ENCODE measurements at regions not wholly inside any gene's neighbourhood (a gene's known extent, or its start where the extent isn't known, plus 50 kb on each side); places are given as distances from the start of the nearest gene placed in this dataset.

DNA sequence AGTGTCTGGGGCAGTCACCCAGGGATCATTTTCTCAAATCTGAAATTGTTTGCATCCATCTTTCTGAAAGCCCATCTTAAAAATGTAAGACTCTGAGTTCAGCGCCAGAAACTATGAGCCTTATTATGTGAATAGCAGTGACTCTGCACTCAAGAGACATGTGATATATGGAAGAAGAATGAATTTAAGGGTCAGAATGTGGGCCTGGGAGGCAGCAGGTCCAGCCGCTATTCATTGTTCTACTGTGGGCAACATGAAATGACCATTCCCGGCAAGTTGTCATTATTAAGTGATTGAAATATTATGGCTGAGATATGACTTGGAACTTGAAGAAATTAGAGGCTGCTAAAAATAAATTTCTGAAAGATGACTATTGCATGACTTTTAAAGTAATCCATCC, 228.6 kb upstream of the ARRDC4 start:
- DNase-seq: no peak
- H3K9me3 ChIP-seq: no peaks in the 10 kb centered on the region
- no peaks in the 10 kb centered on the region for H3K27me3 ChIP-seq
- H3K4me1 ChIP-seq: no peaks in the 10 kb centered on the region
- intact Hi-C loops (cut with DNase I; ENCODE audit: low total_unique reads): no loop called here
- TF ChIP-seq, protein P1, sequence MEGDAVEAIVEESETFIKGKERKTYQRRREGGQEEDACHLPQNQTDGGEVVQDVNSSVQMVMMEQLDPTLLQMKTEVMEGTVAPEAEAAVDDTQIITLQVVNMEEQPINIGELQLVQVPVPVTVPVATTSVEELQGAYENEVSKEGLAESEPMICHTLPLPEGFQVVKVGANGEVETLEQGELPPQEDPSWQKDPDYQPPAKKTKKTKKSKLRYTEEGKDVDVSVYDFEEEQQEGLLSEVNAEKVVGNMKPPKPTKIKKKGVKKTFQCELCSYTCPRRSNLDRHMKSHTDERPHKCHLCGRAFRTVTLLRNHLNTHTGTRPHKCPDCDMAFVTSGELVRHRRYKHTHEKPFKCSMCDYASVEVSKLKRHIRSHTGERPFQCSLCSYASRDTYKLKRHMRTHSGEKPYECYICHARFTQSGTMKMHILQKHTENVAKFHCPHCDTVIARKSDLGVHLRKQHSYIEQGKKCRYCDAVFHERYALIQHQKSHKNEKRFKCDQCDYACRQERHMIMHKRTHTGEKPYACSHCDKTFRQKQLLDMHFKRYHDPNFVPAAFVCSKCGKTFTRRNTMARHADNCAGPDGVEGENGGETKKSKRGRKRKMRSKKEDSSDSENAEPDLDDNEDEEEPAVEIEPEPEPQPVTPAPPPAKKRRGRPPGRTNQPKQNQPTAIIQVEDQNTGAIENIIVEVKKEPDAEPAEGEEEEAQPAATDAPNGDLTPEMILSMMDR (IDR thresholded peaks at IDR 0.05 in 4 of 5, conservative IDR thresholded peaks at IDR 0.05 in 1 of 5): no peak
- no peak for TF ChIP-seq POLR2A (IDR thresholded peaks at IDR 0.05)
- in situ Hi-C loops (cut with MboI; ENCODE audit: low sequenced_read_pairs in 4 of 4): no loop called here
- no peak overlapping the region for H3K27ac ChIP-seq
- no peak overlapping the region for H3K4me3 ChIP-seq
- no peaks in the 10 kb centered on the region for H3K36me3 ChIP-seq
- ATAC-seq: no peak

DNA sequence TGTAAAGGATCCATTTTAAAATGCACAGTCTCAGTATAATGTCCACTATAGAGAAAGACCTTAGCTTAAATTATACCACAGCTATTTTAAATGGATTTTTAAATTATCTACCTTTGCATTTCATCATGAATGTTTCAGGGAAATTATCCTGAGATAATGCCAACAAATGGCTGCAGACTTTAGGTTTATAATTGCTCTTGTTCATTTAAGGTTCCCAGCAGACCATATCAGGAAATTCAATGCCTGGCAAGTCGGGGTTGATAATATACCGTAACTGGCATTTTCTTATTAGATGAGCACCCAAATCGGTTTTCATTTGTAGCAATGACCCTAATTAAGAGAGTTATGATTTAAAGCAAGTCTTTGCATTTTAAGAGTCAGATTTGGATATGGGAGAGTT, 227.1 kb upstream of the ARRDC4 start:
- ATAC-seq (no peak), DNase-seq (no peak)
- TF ChIP-seq POLR2A (IDR thresholded peaks at IDR 0.05): no peak
- TF ChIP-seq, protein P1 (IDR thresholded peaks at IDR 0.05 in 4 of 5, conservative IDR thresholded peaks at IDR 0.05 in 1 of 5): no peak
- Histone ChIP-seq H3K36me3 (no peaks in the 10 kb centered on the region), H3K4me1 (no peaks in the 10 kb centered on the region), H3K27ac (no peak overlapping the region), H3K9me3 (no peaks in the 10 kb centered on the region), H3K27me3 (no peaks in the 10 kb centered on the region), H3K4me3 (no peak overlapping the region)
- in situ Hi-C loops (cut with MboI; ENCODE audit: low sequenced_read_pairs in 4 of 4): no loop called here
- intact Hi-C loops (cut with DNase I; ENCODE audit: low total_unique reads): no loop called here

DNA sequence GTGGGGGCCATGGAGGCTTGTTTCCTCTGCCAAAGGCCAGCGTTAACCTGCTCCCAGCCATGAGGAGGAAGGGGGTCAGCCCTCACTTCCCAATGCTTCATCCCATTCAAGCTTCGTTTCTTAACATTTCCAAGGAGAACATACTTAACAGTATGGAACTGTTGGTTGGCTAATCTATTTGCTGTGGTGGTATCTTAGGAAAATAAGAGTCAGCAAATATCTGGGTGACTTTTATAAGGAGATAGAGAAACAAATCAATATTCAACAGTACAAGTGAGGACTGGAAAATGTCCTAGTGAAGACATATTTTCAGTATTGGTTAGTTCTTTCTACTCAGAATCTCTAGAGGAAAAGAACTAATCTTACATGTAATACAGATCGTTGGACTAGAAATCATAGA, 223.8 kb upstream of the ARRDC4 start:
- intact Hi-C loops (cut with DNase I; ENCODE audit: low total_unique reads): no loop called here
- no peaks in the 10 kb centered on the region for H3K27me3 ChIP-seq
- no peaks in the 10 kb centered on the region for H3K36me3 ChIP-seq
- H3K4me3 ChIP-seq: no peak overlapping the region
- in situ Hi-C loops (cut with MboI; ENCODE audit: low sequenced_read_pairs in 4 of 4): no loop called here
- ATAC-seq (no peak), DNase-seq (no peak)
- no peaks in the 10 kb centered on the region for H3K9me3 ChIP-seq
- no peaks in the 10 kb centered on the region for H3K4me1 ChIP-seq
- H3K27ac ChIP-seq: no peak overlapping the region
- TF ChIP-seq, protein P1 (IDR thresholded peaks at IDR 0.05 in 4 of 5, conservative IDR thresholded peaks at IDR 0.05 in 1 of 5): no peak
- TF ChIP-seq POLR2A (IDR thresholded peaks at IDR 0.05): no peak

DNA sequence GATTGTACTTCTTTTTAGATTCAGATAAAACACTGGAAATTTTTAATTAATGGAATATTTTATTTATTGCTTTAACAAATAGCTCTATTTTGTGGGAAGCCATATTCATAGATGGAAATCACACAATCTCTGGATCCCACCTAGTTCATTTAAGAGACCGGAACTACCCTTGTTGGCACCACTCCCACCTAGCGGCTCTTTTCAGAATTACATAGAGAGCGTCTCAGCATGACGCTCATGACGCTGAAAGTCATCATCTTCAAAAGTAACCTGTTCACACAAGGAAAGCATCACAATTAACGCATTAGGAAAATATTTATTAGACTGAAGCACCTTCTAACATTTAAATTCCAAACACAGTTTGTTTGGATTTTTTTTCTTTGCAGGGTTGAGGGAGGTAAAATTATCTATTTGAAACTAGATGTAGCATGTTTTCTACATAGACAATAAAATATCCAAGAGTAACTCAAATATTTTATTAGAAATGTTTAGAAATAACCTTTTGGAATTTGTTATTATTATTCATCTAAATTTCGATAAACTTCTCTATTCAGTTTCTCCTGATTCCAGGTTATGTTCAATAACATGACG, 214.9 kb upstream of the ARRDC4 start:
- DNase-seq (peak in 1 of 2 donors; percentile 12), ATAC-seq (no peak)
- Histone ChIP-seq H3K9me3 (no peaks in the 10 kb centered on the region), H3K27ac (no peak overlapping the region), H3K27me3 (no peaks in the 10 kb centered on the region), H3K4me3 (no peak overlapping the region), H3K4me1 (no peaks in the 10 kb centered on the region), H3K36me3 (no peaks in the 10 kb centered on the region)
- TF ChIP-seq, protein P1 (IDR thresholded peaks at IDR 0.05 in 4 of 5, conservative IDR thresholded peaks at IDR 0.05 in 1 of 5): peak in 4 of 5 experiments; percentile 8 to 67 (median 55)
- TF ChIP-seq POLR2A (IDR thresholded peaks at IDR 0.05): no peak
- in situ Hi-C loops (cut with MboI; ENCODE audit: low sequenced_read_pairs in 4 of 4): no loop called here
- intact Hi-C loops (cut with DNase I; ENCODE audit: low total_unique reads): no loop called here

DNA sequence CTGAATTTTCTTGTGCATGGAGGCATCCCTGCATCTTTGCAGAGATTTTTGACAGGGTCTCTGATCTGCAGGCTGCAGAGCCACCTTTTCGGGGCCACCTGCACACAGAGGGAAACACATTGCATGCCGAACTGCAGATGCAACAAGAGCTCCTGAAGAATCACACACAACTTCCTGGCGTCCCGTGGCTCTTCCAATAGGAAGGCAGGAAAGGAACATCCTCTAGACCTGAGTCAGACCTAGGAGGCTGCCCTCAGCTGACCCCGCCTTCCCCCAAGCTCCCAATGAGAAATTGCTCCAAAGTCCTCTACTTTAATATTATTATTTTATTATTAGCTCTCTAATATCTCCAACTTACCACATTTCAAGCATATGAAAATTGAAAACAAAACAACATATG, 213.2 kb upstream of the ARRDC4 start:
- in situ Hi-C loops (cut with MboI; ENCODE audit: low sequenced_read_pairs in 4 of 4) (no loop called here), intact Hi-C loops (cut with DNase I; ENCODE audit: low total_unique reads) (no loop called here)
- DNase-seq (no peak), ATAC-seq (no peak)
- Histone ChIP-seq H3K9me3 (no peaks in the 10 kb centered on the region), H3K4me3 (no peak overlapping the region), H3K36me3 (no peaks in the 10 kb centered on the region), H3K4me1 (no peaks in the 10 kb centered on the region), H3K27ac (no peak overlapping the region), H3K27me3 (no peaks in the 10 kb centered on the region)
- TF ChIP-seq, protein P1 (IDR thresholded peaks at IDR 0.05 in 4 of 5, conservative IDR thresholded peaks at IDR 0.05 in 1 of 5): no peak
- TF ChIP-seq POLR2A (IDR thresholded peaks at IDR 0.05): no peak

Data from gastrocnemius medialis (tissue), 4 donors.